WTC11 (cell line): ENCODE measurements at regions not wholly inside any gene's neighbourhood (a gene's known extent, or its start where the extent isn't known, plus 50 kb on each side); places are given as distances from the start of the nearest gene placed in this dataset.

ENCODE experiments used
- ATAC-seq: fragments of 200-7000 bp; cut with Tn5 transposase; 2 replicates; pipeline ENCODE4 v1.10.0; 2021; ENCODE audit warnings: mild to moderate bottlenecking, moderate library complexity
- CTCF ChIA-PET: fragments of 300-600 bp; sonication (Branson Sonifier 250); formaldehyde crosslinking; loops from one replicate; lab custom pipeline; 2021; ENCODE audit warnings: antibody characterized with exemption; lab: Charles Lee
- POLR2A ChIA-PET: fragments of 350-600 bp; sonication (Branson Sonifier 250); formaldehyde crosslinking; loops from one replicate; lab custom pipeline; 2021; ENCODE audit warnings: antibody characterized with exemption; lab: Charles Lee
- DNase-seq: peaks from one replicate; pipeline ENCODE4 v3.0.0; 2021; ENCODE audit warnings: low spot score
- H3K27ac Mint-ChIP-seq: 2 replicates; pipeline ENCODE4 v1.8.0; 2021; ENCODE audit warnings: mixed read lengths
- H3K27me3 Mint-ChIP-seq: 2 replicates; pipeline ENCODE4 v1.8.0; 2021; ENCODE audit warnings: low read depth, mild to moderate bottlenecking, moderate library complexity, mixed read lengths
- H3K36me3 Mint-ChIP-seq: 2 replicates; pipeline ENCODE4 v1.8.0; 2021; ENCODE audit warnings: mixed read lengths
- H3K4me1 Mint-ChIP-seq: 2 replicates; pipeline ENCODE4 v1.8.0; 2022; ENCODE audit warnings: mixed read lengths
- H3K4me3 Mint-ChIP-seq: 2 replicates; pipeline ENCODE4 v1.8.0; 2021; ENCODE audit warnings: mild to moderate bottlenecking, moderate library complexity, mixed read lengths
- H3K9me3 Mint-ChIP-seq: 2 replicates; pipeline ENCODE4 v1.8.0; 2021; ENCODE audit warnings: mixed read lengths
- ETV6 ChIP-seq: sonication (generic); formaldehyde crosslinking; IDR thresholded peaks from 2 replicates; pipeline ENCODE4 v1.8.1; 2022; ENCODE audit warnings: mild to moderate bottlenecking, missing genetic modification reagents
- GABPB1 ChIP-seq: sonication (generic); formaldehyde crosslinking; IDR thresholded peaks from 2 replicates; pipeline ENCODE4 v1.8.1; 2023; ENCODE audit warnings: mild to moderate bottlenecking, missing genetic modification reagents
- GRHL2 ChIP-seq: fragments of 250-450 bp; sonication (Bioruptor Pico); IDR thresholded peaks from 2 replicates; pipeline ENCODE4 v1.8.0; 2022; ENCODE audit warnings: mild to moderate bottlenecking, moderate library complexity; ENCODE audit not compliant: insufficient replicate concordance, severe bottlenecking
- NFYB ChIP-seq: sonication (generic); formaldehyde crosslinking; conservative IDR thresholded peaks from 2 replicates; pipeline ENCODE4 v1.8.0; 2022; ENCODE audit warnings: low read depth, missing genetic modification reagents
- NR1H2 ChIP-seq: sonication (generic); formaldehyde crosslinking; IDR thresholded peaks from 2 replicates; pipeline ENCODE4 v1.9.0; 2021; ENCODE audit warnings: mild to moderate bottlenecking, moderate library complexity, missing genetic modification reagents
- TCF7 ChIP-seq: sonication (generic); formaldehyde crosslinking; IDR thresholded peaks from 2 replicates; pipeline ENCODE4 v1.8.0; 2022; ENCODE audit warnings: mild to moderate bottlenecking, low read depth, missing genetic modification reagents, moderate library complexity
- ZNF138 ChIP-seq: sonication (generic); formaldehyde crosslinking; conservative IDR thresholded peaks from 2 replicates; pipeline ENCODE4 v1.8.1; 2022; ENCODE audit warnings: mild to moderate bottlenecking, moderate library complexity, missing genetic modification reagents
- ZNF416 ChIP-seq: fragments of 250-450 bp; sonication (Bioruptor Pico); IDR thresholded peaks from 2 replicates; pipeline ENCODE4 v1.9.0; 2021; ENCODE audit warnings: mild to moderate bottlenecking, inconsistent platforms
- TF ChIP-seq, protein P1 (sequence below): sonication (generic); formaldehyde crosslinking; IDR thresholded peaks from 2 replicates; pipeline ENCODE4 v1.8.1; 2022; ENCODE audit warnings: mild to moderate bottlenecking, moderate library complexity, missing genetic modification reagents
- TF ChIP-seq, protein P2 (sequence below): sonication (generic); formaldehyde crosslinking; IDR thresholded peaks from 2 replicates; pipeline ENCODE4 v1.8.1; 2023; ENCODE audit warnings: mild to moderate bottlenecking, missing genetic modification reagents, borderline replicate concordance
- TF ChIP-seq, protein P3 (sequence below): fragments of 250-450 bp; sonication (Bioruptor Pico); IDR thresholded peaks from 2 replicates; pipeline ENCODE4 v2.1.2; 2022; ENCODE audit warnings: mild to moderate bottlenecking, moderate library complexity
- TF ChIP-seq, protein P4 (sequence below): sonication (generic); formaldehyde crosslinking; IDR thresholded peaks from 2 replicates; pipeline ENCODE4 v1.8.1; 2023; ENCODE audit warnings: mild to moderate bottlenecking, moderate library complexity, missing genetic modification reagents
- TF ChIP-seq, protein P5 (sequence below): fragments of 250-450 bp; sonication (Bioruptor Pico); IDR thresholded peaks from 2 replicates; pipeline ENCODE4 v1.9.0; 2021; ENCODE audit warnings: mild to moderate bottlenecking
- TF ChIP-seq, protein P6 (sequence below): sonication (generic); formaldehyde crosslinking; IDR thresholded peaks from 2 replicates; pipeline ENCODE4 v1.8.1; 2022; ENCODE audit warnings: missing genetic modification reagents, borderline replicate concordance
- TF ChIP-seq, protein P7 (sequence below): sonication (generic); formaldehyde crosslinking; IDR thresholded peaks from 2 replicates; pipeline ENCODE4 v1.8.0; 2022; ENCODE audit warnings: missing genetic modification reagents

DNA sequence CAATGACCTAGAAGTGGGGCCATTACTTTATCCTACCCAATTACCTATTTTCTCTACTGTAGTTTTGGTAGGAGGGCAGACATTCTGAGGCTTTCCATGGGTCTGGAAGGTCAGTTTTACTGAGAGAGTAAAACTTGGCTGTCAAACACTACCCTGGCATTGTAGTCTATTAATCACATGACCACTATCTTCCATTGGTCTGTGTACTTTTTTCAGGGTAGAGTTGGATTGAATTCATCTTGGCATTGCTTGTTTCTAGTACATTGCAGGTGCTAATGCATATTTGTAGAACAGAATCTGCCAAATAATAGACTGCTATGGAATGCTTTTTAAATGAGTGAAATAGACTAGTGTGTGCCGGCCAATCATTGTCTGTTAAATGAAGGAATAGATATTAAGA is 271.9 kb downstream of the STIM2 start (continued):
- TF ChIP-seq, protein P1, sequence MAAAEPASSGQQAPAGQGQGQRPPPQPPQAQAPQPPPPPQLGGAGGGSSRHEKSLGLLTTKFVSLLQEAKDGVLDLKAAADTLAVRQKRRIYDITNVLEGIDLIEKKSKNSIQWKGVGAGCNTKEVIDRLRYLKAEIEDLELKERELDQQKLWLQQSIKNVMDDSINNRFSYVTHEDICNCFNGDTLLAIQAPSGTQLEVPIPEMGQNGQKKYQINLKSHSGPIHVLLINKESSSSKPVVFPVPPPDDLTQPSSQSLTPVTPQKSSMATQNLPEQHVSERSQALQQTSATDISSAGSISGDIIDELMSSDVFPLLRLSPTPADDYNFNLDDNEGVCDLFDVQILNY: no peak
- no peak for TF ChIP-seq NFYB (CRISPR knock-in tag)

DNA sequence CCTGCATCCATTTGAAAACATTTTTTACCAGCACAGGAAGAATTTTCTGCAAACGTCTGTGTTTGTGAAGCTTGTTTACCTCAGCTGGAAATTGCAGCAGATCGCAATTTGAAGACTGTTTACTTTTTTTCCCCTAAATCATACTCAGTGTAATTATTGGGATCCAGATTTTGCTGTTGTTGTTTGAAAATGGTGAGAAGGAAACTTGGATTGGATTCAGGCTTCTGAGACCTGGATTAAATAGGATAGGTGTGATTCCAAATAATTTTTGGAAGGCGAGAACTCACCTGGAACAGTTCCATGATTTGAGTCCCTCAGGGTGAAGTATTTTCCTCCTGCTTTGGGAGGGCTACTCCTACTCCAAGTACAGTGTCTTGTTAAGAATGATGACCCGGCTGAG is 279.8 kb downstream of the STIM2 start:
- peaks cover 49% of the 10 kb centered on the region for H3K9me3 Mint-ChIP-seq
- DNase-seq (no peak), ATAC-seq (no peak)
- POLR2A ChIA-PET: no interaction called here
- no peak overlapping the region for H3K27ac Mint-ChIP-seq
- H3K27me3 Mint-ChIP-seq: peaks cover 3% of the 10 kb centered on the region; the same call in 1 of the 2 replicates
- peaks cover 32% of the 10 kb centered on the region for H3K36me3 Mint-ChIP-seq
- peaks cover 12% of the 10 kb centered on the region for H3K4me1 Mint-ChIP-seq
- CTCF ChIA-PET: no interaction called here
- no peak overlapping the region for H3K4me3 Mint-ChIP-seq
- TF ChIP-seq ZNF138 (CRISPR knock-in tag) (no peak), NR1H2 (CRISPR knock-in tag) (no peak), ETV6 (CRISPR knock-in tag) (no peak), GABPB1 (CRISPR knock-in tag) (no peak), ZNF416 (CRISPR knock-in tag) (no peak), TCF7 (CRISPR knock-in tag) (no peak), GRHL2 (CRISPR knock-in tag) (no peak)
- TF ChIP-seq, protein P2, sequence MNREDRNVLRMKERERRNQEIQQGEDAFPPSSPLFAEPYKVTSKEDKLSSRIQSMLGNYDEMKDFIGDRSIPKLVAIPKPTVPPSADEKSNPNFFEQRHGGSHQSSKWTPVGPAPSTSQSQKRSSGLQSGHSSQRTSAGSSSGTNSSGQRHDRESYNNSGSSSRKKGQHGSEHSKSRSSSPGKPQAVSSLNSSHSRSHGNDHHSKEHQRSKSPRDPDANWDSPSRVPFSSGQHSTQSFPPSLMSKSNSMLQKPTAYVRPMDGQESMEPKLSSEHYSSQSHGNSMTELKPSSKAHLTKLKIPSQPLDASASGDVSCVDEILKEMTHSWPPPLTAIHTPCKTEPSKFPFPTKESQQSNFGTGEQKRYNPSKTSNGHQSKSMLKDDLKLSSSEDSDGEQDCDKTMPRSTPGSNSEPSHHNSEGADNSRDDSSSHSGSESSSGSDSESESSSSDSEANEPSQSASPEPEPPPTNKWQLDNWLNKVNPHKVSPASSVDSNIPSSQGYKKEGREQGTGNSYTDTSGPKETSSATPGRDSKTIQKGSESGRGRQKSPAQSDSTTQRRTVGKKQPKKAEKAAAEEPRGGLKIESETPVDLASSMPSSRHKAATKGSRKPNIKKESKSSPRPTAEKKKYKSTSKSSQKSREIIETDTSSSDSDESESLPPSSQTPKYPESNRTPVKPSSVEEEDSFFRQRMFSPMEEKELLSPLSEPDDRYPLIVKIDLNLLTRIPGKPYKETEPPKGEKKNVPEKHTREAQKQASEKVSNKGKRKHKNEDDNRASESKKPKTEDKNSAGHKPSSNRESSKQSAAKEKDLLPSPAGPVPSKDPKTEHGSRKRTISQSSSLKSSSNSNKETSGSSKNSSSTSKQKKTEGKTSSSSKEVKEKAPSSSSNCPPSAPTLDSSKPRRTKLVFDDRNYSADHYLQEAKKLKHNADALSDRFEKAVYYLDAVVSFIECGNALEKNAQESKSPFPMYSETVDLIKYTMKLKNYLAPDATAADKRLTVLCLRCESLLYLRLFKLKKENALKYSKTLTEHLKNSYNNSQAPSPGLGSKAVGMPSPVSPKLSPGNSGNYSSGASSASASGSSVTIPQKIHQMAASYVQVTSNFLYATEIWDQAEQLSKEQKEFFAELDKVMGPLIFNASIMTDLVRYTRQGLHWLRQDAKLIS: no peak
- TF ChIP-seq, protein P3, sequence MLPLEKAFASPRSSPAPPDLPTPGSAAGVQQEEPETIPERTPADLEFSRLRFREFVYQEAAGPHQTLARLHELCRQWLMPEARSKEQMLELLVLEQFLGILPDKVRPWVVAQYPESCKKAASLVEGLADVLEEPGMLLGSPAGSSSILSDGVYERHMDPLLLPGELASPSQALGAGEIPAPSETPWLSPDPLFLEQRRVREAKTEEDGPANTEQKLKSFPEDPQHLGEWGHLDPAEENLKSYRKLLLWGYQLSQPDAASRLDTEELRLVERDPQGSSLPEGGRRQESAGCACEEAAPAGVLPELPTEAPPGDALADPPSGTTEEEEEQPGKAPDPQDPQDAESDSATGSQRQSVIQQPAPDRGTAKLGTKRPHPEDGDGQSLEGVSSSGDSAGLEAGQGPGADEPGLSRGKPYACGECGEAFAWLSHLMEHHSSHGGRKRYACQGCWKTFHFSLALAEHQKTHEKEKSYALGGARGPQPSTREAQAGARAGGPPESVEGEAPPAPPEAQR (CRISPR knock-in tag): no peak
- TF ChIP-seq, protein P4, sequence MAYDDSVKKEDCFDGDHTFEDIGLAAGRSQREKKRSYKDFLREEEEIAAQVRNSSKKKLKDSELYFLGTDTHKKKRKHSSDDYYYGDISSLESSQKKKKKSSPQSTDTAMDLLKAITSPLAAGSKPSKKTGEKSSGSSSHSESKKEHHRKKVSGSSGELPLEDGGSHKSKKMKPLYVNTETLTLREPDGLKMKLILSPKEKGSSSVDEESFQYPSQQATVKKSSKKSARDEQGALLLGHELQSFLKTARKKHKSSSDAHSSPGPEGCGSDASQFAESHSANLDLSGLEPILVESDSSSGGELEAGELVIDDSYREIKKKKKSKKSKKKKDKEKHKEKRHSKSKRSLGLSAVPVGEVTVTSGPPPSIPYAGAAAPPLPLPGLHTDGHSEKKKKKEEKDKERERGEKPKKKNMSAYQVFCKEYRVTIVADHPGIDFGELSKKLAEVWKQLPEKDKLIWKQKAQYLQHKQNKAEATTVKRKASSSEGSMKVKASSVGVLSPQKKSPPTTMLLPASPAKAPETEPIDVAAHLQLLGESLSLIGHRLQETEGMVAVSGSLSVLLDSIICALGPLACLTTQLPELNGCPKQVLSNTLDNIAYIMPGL: no peak
- TF ChIP-seq, protein P5, sequence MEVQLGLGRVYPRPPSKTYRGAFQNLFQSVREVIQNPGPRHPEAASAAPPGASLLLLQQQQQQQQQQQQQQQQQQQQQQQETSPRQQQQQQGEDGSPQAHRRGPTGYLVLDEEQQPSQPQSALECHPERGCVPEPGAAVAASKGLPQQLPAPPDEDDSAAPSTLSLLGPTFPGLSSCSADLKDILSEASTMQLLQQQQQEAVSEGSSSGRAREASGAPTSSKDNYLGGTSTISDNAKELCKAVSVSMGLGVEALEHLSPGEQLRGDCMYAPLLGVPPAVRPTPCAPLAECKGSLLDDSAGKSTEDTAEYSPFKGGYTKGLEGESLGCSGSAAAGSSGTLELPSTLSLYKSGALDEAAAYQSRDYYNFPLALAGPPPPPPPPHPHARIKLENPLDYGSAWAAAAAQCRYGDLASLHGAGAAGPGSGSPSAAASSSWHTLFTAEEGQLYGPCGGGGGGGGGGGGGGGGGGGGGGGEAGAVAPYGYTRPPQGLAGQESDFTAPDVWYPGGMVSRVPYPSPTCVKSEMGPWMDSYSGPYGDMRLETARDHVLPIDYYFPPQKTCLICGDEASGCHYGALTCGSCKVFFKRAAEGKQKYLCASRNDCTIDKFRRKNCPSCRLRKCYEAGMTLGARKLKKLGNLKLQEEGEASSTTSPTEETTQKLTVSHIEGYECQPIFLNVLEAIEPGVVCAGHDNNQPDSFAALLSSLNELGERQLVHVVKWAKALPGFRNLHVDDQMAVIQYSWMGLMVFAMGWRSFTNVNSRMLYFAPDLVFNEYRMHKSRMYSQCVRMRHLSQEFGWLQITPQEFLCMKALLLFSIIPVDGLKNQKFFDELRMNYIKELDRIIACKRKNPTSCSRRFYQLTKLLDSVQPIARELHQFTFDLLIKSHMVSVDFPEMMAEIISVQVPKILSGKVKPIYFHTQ (CRISPR knock-in tag): no peak
- TF ChIP-seq, protein P6, sequence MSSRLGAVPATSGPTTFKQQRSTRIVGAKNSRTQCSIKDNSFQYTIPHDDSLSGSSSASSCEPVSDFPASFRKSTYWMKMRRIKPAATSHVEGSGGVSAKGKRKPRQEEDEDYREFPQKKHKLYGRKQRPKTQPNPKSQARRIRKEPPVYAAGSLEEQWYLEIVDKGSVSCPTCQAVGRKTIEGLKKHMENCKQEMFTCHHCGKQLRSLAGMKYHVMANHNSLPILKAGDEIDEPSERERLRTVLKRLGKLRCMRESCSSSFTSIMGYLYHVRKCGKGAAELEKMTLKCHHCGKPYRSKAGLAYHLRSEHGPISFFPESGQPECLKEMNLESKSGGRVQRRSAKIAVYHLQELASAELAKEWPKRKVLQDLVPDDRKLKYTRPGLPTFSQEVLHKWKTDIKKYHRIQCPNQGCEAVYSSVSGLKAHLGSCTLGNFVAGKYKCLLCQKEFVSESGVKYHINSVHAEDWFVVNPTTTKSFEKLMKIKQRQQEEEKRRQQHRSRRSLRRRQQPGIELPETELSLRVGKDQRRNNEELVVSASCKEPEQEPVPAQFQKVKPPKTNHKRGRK (CRISPR knock-in tag): no peak
- TF ChIP-seq, protein P7, sequence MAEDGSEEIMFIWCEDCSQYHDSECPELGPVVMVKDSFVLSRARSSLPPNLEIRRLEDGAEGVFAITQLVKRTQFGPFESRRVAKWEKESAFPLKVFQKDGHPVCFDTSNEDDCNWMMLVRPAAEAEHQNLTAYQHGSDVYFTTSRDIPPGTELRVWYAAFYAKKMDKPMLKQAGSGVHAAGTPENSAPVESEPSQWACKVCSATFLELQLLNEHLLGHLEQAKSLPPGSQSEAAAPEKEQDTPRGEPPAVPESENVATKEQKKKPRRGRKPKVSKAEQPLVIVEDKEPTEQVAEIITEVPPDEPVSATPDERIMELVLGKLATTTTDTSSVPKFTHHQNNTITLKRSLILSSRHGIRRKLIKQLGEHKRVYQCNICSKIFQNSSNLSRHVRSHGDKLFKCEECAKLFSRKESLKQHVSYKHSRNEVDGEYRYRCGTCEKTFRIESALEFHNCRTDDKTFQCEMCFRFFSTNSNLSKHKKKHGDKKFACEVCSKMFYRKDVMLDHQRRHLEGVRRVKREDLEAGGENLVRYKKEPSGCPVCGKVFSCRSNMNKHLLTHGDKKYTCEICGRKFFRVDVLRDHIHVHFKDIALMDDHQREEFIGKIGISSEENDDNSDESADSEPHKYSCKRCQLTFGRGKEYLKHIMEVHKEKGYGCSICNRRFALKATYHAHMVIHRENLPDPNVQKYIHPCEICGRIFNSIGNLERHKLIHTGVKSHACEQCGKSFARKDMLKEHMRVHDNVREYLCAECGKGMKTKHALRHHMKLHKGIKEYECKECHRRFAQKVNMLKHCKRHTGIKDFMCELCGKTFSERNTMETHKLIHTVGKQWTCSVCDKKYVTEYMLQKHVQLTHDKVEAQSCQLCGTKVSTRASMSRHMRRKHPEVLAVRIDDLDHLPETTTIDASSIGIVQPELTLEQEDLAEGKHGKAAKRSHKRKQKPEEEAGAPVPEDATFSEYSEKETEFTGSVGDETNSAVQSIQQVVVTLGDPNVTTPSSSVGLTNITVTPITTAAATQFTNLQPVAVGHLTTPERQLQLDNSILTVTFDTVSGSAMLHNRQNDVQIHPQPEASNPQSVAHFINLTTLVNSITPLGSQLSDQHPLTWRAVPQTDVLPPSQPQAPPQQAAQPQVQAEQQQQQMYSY (CRISPR knock-in tag): no peak
